ENCODE measurements at regions not wholly inside any gene's neighbourhood (a gene's known extent, or its start where the extent isn't known, plus 50 kb on each side); places are given as distances from the start of the nearest gene placed in this dataset.

GRCh38 chr15:38746211-38746610, 181.6 kb upstream of the RASGRP1 start:
- no peak overlapping the region for H3K4me3 ChIP-seq (ENCODE audit: control insufficient read depth, low read depth, low read length)
- TF ChIP-seq CTCF (conservative IDR thresholded peaks at IDR 0.05; ENCODE audit: control insufficient read depth, insufficient read depth, low read depth, low read length): no peak
- no peak for DNase-seq (ENCODE audit: low read depth)

- no peak for TF ChIP-seq CTCF (conservative IDR thresholded peaks at IDR 0.05; ENCODE audit: control insufficient read depth, insufficient read depth, low read depth, low read length)
- DNase-seq (ENCODE audit: low read depth): no peak
- no peak overlapping the region for H3K4me3 ChIP-seq (ENCODE audit: control insufficient read depth, low read depth, low read length)
These were observed 184.1 kb upstream of the RASGRP1 start for GRCh38 chr15:38748710-38749109.

- DNase-seq (ENCODE audit: low read depth): no peak
- TF ChIP-seq CTCF (conservative IDR thresholded peaks at IDR 0.05; ENCODE audit: control insufficient read depth, insufficient read depth, low read depth, low read length): no peak
These were observed 186.2 kb upstream of the RASGRP1 start for GRCh38 chr15:38750786-38751185.

GRCh38 chr15:38755718-38756117, 191.1 kb upstream of the RASGRP1 start:
- DNase-seq (ENCODE audit: low read depth): no peak
- no peak for TF ChIP-seq CTCF (conservative IDR thresholded peaks at IDR 0.05; ENCODE audit: control insufficient read depth, insufficient read depth, low read depth, low read length)
- no peak overlapping the region for H3K4me3 ChIP-seq (ENCODE audit: control insufficient read depth, low read depth, low read length)

More at GRCh38 chr15:38750786-38751185, 186.2 kb upstream of the RASGRP1 start:
- no peak overlapping the region for H3K4me3 ChIP-seq (ENCODE audit: control insufficient read depth, low read depth, low read length)

- DNase-seq (ENCODE audit: low read depth): no peak
- no peak overlapping the region for H3K4me3 ChIP-seq (ENCODE audit: control insufficient read depth, low read depth, low read length)
- no peak for TF ChIP-seq CTCF (conservative IDR thresholded peaks at IDR 0.05; ENCODE audit: control insufficient read depth, insufficient read depth, low read depth, low read length)
These were observed 191.8 kb upstream of the RASGRP1 start for GRCh38 chr15:38756441-38756840.

- H3K4me3 ChIP-seq (ENCODE audit: control insufficient read depth, low read depth, low read length): no peak overlapping the region
- peak; percentile 49 for DNase-seq (ENCODE audit: low read depth)
- TF ChIP-seq CTCF (conservative IDR thresholded peaks at IDR 0.05; ENCODE audit: control insufficient read depth, insufficient read depth, low read depth, low read length): no peak
These were observed 193.4 kb upstream of the RASGRP1 start for GRCh38 chr15:38758043-38758442.

- no peak overlapping the region for H3K4me3 ChIP-seq (ENCODE audit: control insufficient read depth, low read depth, low read length)
- no peak for DNase-seq (ENCODE audit: low read depth)
- no peak for TF ChIP-seq CTCF (conservative IDR thresholded peaks at IDR 0.05; ENCODE audit: control insufficient read depth, insufficient read depth, low read depth, low read length)
These were observed 197.1 kb upstream of the RASGRP1 start for GRCh38 chr15:38761681-38762080.
